GM12864 (cell line): ENCODE measurements at regions not wholly inside any gene's neighbourhood (a gene's known extent, or its start where the extent isn't known, plus 50 kb on each side); places are given as distances from the start of the nearest gene placed in this dataset.

Experiments used
- DNase-seq: peaks from one replicate; pipeline ENCODE4 v3.0.0-alpha.2; 2011; ENCODE audit warnings: low read depth
- H3K4me3 ChIP-seq: 2 replicates; pipeline ENCODE4 v1.5.1; 2011; ENCODE audit warnings: mild to moderate bottlenecking, low read depth, low read length, control low read depth
- TF ChIP-seq, protein P1 (sequence below): IDR thresholded peaks from 2 replicates; pipeline ENCODE4 v1.5.1; 2011; ENCODE audit warnings: low read depth, mild to moderate bottlenecking, moderate library complexity, low read length, control low read depth, inconsistent platforms; ENCODE audit errors: missing control alignments

DNA sequence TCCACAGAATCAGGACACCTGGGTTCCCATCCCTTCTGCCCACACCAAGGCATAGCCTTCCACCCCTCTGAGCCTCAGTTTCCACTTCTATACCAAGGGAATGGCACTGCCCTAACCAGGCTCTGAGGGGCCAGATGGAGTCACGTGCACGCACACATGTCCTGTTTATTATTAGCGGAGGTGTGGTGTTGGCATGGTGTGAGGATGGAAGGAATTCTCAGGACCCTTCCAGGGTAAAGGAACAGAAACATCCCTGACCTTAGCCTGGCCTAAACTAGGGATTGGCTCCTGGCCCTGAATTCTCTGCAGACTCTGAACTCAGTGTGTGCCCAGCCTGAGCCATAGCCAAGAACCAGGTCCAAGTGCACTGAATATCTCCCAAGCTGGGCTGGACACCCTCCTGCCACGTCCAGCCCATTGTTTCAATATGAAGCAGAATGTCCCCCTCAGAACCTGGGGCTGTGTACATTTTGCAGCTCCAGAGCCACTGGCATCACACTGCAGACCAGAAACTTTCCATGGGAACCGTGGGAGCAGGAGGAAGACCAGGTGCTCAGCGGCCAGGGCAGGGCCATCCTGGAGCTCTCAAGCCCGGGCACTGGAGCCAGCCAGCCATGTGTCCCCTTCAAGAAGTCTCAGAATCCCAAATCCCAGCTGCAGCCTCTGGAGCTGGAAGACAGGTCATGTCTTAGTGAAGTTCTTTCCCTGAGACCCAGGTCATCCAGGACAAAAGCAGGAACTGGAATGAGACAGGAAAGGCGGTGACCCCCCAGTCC is 208.4 kb downstream of the ANKRD60 start:
- TF ChIP-seq, protein P1, sequence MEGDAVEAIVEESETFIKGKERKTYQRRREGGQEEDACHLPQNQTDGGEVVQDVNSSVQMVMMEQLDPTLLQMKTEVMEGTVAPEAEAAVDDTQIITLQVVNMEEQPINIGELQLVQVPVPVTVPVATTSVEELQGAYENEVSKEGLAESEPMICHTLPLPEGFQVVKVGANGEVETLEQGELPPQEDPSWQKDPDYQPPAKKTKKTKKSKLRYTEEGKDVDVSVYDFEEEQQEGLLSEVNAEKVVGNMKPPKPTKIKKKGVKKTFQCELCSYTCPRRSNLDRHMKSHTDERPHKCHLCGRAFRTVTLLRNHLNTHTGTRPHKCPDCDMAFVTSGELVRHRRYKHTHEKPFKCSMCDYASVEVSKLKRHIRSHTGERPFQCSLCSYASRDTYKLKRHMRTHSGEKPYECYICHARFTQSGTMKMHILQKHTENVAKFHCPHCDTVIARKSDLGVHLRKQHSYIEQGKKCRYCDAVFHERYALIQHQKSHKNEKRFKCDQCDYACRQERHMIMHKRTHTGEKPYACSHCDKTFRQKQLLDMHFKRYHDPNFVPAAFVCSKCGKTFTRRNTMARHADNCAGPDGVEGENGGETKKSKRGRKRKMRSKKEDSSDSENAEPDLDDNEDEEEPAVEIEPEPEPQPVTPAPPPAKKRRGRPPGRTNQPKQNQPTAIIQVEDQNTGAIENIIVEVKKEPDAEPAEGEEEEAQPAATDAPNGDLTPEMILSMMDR: no peak

DNA sequence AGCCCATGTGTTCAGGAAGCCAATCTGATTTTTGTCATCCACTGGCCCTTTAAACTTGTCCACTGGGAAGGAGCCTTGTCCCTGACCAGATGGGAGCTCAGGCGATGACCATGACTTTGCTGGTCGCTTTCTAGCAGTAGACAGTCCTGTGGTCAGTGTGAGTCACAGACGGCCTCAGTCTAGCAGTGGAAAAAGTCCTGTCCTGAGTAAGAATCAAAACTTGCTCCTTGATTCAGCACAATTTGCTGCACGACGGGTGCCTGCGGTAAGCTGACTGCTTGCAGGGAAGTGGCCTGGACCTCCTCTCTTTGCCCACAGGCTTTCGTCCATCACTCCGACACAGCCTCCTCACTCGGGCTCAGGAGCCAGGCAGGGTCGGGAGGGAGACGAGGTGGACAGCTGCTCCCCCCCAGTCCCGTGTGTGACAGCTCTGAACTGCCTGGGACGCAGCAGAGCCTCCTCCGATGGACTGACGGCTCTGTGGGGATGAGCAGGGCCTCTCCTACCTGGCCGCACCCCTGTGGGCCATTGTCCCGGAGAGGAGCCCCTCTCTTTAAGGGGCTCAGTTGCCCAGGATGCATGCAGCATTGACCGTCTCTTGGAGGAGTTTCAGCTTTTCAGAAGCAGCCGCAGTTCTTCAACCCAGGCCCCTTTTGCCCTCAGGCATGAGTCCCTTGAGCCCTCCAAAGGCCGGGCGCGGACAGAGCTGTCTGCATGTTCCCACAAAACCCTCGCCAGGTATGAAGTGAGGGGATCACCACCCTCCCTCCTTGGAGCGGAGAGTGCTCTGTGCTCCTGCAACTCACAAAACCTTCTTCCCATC is 209.2 kb downstream of the ANKRD60 start:
- TF ChIP-seq, protein P1: no peak
- DNase-seq: no peak
- H3K4me3 ChIP-seq: no peak overlapping the region

More for the DNA sequence above, 208.4 kb downstream of the ANKRD60 start:
- DNase-seq: no peak
- no peak overlapping the region for H3K4me3 ChIP-seq

DNA sequence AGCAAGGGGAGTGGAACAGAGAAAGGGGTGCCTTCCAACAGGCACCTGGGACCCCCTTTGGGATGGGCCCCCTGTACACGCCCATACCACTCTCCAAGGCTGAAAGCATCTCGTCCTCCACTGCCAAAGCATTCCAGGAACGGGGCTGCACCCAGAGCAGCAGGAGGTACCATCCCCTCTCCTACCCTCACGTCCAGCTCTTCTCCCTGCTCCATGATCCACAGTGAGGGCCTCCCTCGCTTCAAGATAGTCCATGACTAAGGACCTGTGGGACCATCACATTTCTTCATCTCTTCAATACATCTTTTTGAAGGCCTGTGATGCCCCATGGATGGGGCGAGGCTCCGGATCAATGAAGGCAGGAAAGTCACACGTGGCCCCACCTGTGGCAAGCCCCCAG is 209.9 kb downstream of the ANKRD60 start:
- no peak for DNase-seq
- H3K4me3 ChIP-seq: no peak overlapping the region
- TF ChIP-seq, protein P1: no peak

DNA sequence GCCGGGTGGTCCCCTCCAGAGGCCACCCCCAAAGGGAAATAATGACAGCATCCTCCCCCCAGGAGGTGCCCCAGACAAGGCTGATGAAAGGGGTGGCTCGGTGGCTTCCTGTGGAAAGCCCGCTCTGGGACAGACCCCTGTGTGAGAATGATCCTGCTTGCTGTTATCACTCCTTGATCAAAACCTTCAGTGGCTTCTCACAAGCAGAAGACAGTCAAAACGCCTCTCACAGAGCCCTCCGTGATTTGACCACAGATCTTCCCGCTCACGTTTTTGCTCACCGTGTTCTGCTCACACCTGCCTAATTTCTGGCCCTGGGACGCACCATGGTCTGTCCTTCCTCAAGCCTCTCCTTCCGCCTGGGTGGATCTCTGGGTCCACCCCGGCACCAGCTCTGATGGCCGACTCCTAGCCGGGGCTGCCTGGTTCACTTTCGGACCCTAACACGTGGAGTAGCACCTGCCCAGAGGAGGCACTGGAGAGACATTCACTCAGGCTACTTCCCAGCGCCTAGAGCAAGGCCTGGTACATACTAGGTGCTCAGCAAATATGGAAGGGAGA is 210.4 kb downstream of the ANKRD60 start:
- no peak for DNase-seq
- H3K4me3 ChIP-seq: no peak overlapping the region
- TF ChIP-seq, protein P1: no peak

- DNase-seq: no peak
- H3K4me3 ChIP-seq: no peak overlapping the region
- TF ChIP-seq, protein P1: no peak
Measured at GRCh38 chr20:58017231-58017969, 211.1 kb downstream of the ANKRD60 start.

GRCh38 chr20:58016779-58017178 is 211.7 kb downstream of the ANKRD60 start:
- no peak overlapping the region for H3K4me3 ChIP-seq
- TF ChIP-seq, protein P1: no peak
- no peak for DNase-seq
